Skin epidermis (tissue), 12 donors: ENCODE measurements at regions not wholly inside any gene's neighbourhood (a gene's known extent, or its start where the extent isn't known, plus 50 kb on each side); places are given as distances from the start of the nearest gene placed in this dataset.

Experiments used
- H3K27ac ChIP-seq, 21 experiments: fragments of 200-600 bp; sonication (generic) in 11 of 21; one replicate each; pipeline ENCODE4 v1.5.0; 2020; ENCODE audit warnings: mild to moderate bottlenecking in 3 of 21, inconsistent platforms in 2 of 21, moderate library complexity in 2 of 21
- H3K4me3 ChIP-seq, 7 experiments: fragments of 200-600 bp; sonication (generic) in 2 of 7; one replicate each; pipeline ENCODE4 v1.5.0; 2020; ENCODE audit warnings: inconsistent platforms in 2 of 7, mild to moderate bottlenecking in 2 of 7, moderate library complexity in 1 of 7

DNA sequence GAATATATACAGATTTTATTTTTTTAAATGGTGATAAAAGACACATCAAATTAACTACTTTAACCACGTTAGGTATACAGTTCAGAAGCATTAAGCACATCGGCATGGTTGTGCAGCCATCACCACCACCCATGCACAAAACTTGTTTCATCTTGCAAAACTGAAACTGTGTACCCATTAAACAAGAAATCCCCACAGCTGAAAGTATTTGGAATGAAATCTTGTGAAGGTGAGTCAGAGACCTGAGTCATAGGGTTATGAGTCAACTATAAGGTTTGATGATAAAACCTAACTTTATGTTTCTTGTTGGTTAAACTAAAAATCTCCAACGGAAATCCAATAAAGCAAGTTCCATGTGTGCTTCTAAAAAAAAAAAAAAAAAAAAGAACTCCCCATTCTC, 561.6 kb upstream of the PSMD7 start:
- Histone ChIP-seq H3K27ac (no peak overlapping the region), H3K4me3 (no peak overlapping the region)

DNA sequence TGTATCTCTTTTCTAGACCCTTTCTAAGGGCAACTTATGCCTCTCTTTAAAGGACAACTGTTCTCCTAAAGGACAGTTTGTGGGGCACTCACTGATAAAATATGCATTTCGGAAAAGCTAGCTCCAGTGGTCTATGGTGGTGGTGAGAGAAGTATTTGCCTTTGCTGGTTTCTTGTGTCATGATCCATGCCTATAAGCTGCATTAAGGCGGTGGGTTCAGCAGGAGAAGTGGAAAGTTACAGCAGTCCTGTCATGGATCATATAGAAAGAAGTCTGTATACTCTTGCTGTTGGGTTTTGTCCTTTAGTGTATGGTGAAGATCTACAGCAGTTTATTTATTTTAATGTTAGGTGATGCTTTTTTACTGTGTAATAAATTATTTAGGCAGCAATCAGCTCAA, 563.9 kb upstream of the PSMD7 start:
- H3K4me3 ChIP-seq, result no peak overlapping the region
- no peak overlapping the region for H3K27ac ChIP-seq

DNA sequence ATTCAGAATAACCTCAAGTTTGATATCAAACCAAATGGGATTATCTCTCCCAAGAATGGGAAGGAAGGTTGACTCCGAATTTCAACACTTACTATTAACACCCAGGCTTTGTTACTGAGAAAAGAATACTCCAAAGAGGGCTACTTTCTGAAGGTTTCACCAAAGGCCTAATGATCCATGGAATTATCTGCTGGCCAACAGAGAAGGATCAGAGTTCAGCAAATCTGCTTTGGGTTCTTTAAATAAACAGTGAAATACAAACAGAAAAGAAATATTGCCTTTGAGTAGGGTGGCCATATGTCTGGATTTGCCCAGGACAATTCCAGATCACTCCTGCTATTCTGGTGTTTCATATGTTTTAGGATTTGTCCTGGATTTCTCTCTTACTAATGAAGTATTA, 564.5 kb upstream of the PSMD7 start:
- Histone ChIP-seq H3K27ac (no peak overlapping the region), H3K4me3 (no peak overlapping the region)

DNA sequence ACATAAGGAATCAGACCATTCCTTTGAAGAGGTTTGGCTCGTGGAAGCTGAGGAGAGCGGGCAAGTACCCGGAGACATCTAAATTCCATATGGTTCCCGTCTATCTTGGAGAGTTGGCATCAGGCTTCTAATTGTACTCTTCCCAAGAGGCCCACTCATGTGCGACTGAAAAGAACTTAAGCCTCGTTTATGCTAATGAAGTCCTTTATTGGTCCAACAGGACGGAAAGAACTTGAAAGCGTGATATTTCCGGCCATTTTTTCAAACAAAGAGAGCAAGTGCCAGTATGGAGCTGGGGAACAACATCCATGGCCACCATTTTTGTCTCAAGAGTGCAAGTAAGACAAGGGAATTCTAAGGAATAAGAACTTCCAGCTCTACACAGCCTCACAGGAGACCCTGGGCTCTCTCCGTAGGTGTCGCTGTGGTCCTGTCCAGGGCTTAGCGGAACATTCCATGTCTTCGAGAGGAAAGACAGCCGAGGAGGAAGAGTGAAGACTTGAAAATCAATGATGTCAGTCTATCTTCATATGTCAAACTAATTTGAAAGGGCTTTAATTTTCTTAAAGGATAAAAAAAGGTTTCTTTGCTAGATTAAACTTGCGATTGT, 566.0 kb upstream of the PSMD7 start:
- H3K27ac ChIP-seq, result no peak overlapping the region
- H3K4me3 ChIP-seq, result no peak overlapping the region

DNA sequence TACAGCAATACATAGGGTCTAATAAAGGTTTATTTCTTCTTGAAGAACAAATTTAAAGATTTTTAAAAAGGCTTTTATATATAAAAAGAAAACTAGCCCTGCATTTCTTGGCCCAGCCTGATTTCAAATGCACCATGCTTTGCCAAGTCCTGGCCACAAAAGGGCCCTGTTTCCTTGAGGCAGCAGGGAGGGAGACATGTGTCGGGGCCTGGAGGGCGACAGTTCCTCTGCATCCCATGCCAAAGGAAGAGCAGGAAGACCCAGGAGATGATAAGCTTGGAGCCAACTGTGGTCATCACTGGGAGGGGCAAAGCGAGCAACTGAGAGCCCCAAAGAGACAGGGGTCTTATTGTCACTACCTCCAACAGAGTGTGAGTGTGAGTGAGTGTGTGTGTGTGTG, 571.5 kb upstream of the PSMD7 start:
- H3K27ac ChIP-seq, result no peak overlapping the region
- H3K4me3 ChIP-seq, result no peak overlapping the region

DNA sequence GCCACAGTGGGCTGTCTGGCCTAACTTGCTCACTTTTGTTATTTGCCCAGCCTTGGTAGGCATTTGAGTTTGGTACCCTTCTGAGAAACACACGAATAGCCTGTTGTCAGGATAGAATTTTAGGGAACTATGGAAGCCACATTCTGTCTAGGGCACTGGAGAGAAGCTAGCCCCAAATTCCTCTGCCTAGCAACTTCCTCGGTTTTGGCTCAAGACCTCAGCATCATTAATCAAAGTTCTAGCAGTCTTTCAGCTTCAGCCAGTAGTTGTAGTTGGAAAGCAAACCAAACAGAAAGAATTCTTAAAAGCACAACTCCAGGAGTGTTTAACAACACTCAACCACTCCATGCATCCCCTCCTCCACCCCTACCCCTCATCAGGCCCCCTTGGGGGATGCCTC, 572.1 kb upstream of the PSMD7 start:
- Histone ChIP-seq H3K27ac (no peak overlapping the region), H3K4me3 (no peak overlapping the region)

DNA sequence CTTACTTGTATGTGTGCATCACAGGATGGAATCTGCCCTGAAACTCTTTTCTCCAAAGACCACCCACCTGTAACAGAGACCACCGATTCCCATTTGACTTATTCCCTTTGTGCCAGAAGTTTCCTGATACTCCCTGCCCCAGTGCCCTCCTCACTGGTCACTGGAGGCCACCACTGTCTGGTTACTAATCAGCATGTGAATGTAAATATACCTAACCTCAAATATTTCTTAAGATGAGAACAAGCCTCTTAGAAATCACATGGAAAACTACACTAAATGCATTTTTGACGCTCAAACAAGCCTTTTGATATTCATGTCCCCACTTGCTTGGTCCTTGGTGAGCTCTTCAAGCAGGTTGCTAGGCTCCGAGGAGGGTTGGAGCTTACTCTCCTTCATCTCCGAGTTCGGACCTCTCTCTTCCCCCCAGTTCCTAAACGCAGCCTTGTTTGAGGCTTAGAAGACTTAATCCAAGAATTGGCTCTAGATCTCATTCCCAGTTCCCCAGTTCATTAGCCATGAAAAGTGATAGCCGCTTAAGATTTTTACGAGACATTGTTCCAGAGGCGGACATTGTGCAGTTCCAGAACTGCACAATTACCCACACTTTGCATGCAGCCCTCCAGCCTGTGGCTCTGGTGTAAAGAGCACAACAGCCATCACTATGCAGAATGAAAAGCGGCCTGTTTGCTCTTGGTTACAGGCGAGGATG, 579.2 kb upstream of the PSMD7 start:
- H3K4me3 ChIP-seq, result no peak overlapping the region
- no peak overlapping the region for H3K27ac ChIP-seq

DNA sequence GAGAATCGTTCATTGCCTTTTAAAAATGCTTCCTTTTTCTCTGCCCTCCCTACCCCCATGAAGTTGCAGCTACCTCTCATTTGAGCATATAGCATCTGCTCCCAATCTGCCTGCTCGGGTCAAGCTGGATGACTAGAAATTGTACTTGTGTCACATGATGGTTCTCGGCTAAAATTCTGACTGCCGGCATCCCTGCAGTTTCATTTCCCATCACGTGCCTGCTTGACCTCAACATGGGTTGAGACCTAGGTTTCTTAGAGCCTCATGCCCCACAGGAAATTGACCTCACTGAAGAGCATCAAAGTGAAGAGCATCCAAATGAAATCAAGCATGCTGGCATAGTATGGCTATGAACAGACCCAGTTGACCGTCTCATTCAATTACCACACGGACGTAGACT, 581.6 kb upstream of the PSMD7 start:
- H3K4me3 ChIP-seq, result no peak overlapping the region

DNA sequence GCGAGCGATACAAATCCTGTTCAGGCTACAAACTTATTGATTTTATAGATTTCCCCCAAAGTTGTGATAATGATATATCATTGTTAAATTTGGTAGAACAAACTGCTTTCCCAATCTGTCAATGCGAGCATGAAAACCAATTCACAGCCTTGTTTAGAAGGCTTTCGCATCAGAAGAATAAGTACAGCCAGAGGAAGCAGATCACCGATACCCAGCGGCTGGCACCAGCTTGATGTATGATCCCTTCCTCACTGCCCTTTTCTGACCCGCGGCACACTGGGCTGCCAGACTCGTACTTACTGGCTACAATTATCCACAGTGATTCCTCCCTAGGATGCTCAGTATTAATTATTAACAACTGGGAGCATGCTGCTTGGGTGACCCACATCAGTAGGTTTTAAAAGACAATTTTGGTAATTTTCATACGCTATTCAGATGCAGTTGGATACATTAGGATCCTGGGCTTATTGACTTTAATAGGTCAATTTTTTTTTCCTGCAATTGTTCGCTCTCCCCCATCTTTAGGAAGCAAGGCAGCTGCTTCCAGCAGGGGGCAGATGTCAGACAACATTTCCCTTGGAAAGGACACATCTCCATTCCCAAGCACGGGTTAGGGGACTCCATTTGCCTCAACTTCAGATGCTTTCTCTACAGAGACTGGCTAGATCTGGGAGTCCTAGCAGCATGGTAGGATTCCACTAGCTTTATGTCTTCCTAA, 582.7 kb upstream of the PSMD7 start:
- Histone ChIP-seq H3K4me3 (no peak overlapping the region), H3K27ac (no peak overlapping the region)

More for the DNA sequence above, 581.6 kb upstream of the PSMD7 start:
- H3K27ac ChIP-seq, result no peak overlapping the region

DNA sequence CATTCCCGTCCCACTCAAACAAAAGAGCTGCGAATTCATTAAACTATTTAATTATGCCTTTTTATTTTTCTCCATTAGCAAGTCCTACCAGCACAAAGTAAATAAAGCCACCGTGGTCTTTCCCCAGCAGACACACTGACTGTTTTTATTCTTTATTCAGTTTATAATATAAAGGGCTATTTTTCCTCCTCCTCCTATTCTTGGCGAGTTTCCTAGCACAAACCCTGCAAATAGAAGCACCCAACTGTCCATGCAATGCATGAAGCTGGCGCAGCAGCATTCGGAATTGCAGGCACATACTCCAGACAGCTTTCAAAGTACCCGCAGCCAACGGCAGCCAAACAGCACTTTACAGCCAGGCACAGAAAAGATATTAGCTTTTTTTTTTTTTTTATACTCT, 583.4 kb upstream of the PSMD7 start:
- H3K27ac ChIP-seq, result no peak overlapping the region
- no peak overlapping the region for H3K4me3 ChIP-seq

DNA sequence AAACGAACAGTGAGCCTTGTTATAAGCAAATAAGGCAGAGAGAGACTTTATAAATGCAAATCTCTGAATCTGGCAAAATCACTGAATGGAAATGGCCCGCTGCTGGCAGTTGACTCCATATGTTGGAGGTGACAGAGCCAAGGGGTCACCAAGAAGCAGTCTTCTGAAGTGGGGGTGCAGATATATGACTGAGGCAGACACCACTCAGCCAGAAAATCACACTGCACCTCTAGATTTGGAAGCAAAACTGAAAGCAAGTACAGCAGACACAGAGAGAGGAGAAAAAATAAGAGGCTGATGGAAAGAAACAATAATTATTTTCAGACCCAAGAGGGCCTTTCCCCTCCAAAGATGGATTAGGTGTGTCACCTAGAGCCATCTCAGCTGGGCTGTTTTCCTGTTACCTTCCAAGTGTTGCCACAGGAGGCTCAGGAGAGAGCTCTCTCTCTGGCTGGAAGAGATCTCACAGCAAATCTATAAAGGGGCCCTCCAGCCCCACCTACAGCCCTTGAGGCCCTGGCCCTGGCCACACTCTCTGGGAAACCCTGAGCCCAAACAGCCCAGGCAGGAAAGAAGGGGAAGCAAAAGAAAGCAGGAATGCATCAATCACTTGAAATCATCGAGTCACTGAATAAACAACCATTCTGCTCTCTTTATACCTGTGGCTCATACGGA, 585.1 kb upstream of the PSMD7 start:
- Histone ChIP-seq H3K27ac (no peak overlapping the region), H3K4me3 (no peak overlapping the region)

DNA sequence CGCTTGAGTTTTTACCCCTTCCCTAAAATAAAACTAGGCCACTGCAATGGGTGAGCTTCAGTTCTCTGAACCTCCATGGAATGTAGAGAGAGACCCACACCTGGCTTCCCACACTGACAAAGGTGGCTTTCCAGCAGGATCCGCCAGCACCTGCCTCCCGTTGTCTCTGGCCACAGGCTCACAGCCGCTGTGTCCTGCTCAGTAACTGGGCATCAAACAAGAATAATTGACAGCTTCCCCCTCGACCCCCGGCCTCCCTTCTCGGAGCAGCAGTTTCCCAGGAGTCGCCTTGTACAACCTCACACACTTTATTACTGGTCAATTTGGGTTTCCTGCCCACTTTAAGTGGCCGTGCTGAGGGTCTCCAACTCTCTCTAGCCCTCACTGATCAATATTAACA, 586.1 kb upstream of the PSMD7 start:
- Histone ChIP-seq H3K27ac (no peak overlapping the region), H3K4me3 (no peak overlapping the region)

DNA sequence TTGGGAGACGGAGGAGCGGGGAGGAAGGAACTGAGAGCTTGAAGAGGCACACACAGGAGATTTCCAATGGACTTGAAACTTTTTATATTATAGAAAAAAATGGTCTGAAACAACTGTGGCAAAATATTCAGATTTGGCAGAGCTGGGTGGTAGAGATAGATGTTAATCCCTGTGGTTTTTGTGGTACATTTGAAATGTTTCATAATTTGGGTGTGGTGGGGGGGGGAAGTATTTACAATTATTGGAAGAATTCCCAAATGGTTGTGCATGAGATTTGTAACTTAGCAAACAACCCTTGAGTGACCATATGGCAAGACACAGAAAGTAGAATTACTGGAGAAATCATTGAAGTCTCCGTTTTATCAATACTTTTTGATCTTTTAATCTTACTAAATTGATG, 588.8 kb upstream of the PSMD7 start:
- H3K27ac ChIP-seq, result no peak overlapping the region
- H3K4me3 ChIP-seq, result no peak overlapping the region

DNA sequence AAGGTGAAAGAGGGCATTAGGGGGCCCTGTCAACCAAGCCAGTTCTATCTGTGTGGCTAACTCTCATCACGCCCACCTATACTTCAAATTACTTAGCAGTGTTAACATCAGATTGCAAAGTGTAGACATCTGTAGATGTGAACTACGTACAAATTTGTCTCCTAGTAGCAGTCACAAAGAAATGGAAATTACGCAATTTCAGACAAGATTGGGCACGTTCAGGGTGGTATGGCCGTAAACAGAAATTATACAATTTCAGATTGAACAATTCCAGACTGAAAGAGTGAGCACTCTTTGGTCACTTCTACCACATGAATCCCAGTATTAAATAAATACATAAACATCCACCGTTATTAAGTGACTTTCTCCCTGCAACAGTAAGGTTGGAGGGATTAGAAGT, 592.7 kb upstream of the PSMD7 start:
- Histone ChIP-seq H3K27ac (no peak overlapping the region), H3K4me3 (no peak overlapping the region)

DNA sequence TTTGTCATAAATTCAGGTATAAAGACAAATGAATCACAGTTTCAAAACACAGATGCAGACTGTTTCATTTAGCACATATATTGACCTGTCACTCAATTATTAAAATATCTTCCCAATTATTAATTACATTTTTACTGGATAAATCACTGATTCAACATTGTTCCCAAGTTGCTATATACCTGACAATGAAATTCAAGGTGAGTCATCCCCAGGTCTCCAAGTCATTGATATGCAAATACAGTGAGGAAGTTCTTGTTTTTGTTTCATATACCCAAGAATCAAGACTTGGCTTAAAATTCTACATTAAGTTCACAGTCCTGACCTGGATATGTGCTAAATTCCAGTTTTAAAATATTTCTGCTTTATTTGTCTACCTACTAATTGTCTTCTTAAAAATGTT, 599.3 kb upstream of the PSMD7 start:
- H3K27ac ChIP-seq, result no peak overlapping the region
- H3K4me3 ChIP-seq, result no peak overlapping the region

DNA sequence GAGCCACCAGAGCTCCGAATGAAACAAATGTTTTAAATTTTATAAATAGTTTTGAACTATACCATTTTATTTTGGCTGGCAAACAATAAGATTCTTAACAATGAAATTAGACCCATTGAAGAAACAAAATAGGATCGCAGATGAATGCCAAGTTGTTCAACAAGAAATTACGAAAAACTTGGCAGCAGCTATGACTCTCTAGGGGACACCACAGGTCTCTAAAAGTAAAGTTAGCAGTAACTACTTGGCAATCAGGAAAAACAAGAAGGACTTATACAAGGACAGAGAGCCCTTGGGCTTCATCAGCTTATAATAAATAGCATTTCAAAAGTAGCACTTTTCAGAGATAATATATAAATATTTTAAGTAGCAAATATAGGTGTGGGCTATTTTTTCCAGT, 603.8 kb upstream of the PSMD7 start:
- Histone ChIP-seq H3K27ac (no peak overlapping the region), H3K4me3 (no peak overlapping the region)

DNA sequence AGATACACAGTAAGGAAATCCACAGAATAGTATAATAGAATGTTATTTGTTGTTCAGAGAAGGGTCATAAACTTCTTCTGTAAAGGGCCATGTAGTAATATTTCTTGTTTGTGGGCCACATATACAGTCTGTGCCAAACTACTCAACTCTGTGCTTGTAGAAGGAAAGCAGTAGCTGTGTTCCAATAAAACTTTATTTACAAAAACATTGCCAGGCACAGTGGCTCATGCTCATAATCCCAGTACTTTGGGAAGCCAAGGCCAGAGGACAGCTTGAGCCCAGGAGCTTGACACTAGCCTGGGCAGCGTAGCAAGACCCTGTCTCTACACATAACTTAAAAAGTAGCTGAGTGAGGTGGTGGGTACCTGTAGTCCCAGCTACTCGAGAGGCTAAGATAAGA, 612.8 kb upstream of the PSMD7 start:
- Histone ChIP-seq H3K4me3 (no peak overlapping the region), H3K27ac (no peak overlapping the region)

DNA sequence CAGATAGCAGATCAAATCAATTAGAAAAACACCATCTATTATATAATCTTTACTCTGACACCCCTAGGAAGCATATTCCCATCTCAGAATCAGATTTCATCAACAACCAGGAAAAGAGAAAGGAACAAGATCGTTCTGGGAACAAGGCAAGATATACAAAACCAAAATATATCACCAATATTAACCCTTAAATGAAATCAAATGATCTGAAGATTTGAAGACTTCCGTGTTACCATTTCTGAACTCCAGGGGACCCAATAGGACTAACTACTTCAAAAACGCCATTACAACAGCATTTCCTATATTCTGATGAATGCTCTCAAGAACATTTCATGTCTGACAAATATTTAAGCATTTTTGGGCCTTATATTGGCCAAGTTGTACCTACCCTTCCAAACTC, 624.2 kb upstream of the ZFHX3 start:
- no peak overlapping the region for H3K4me3 ChIP-seq
- H3K27ac ChIP-seq, result no peak overlapping the region

DNA sequence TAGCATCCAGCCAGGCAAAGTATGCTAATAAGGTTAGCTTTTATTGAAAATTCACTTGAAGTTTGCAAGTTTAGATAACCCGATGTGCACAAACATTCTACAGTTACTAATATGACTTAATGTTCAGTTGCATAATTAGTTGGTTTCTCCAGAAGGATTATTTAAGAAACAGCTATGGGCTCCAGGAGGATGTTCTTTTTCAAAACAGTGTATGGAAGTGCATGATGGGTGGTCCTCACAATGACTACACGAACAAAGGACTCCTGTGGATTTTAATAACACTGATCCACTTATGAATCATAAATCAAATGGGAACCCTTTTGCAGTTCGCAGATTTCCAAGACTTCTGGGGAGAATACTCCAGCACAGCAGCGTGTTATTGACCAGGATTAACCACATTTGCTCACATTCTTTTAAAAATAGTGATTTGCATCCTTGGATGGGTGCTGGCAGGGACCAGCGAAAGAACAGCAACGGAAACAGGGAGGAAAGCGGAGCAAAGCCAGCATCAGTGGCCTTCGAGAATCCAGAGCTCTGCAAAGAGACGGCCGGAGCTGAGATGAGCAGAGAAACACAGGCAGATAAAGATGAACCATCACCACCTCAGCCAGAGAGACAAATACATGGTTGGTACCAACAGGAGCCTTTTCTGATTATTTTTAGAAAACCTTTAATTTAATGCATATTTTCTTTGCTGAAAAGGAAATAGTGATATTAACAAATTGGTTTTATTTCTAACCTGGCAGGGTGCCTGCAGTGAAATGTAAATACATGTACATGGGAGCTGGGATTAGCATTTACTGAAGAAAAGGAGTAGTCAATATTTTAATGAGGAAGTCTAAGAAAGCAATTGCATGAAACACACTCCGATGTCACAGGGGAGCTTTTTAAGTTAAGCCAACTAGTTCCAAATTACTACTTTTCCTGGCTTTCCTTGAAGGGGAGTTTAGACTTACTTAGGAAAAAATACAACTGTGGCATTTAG, 623.2 kb upstream of the ZFHX3 start:
- Histone ChIP-seq H3K27ac (no peak overlapping the region), H3K4me3 (no peak overlapping the region)
